ENCODE measurements at regions not wholly inside any gene's neighbourhood (a gene's known extent, or its start where the extent isn't known, plus 50 kb on each side); places are given as distances from the start of the nearest gene placed in this dataset.

DNA sequence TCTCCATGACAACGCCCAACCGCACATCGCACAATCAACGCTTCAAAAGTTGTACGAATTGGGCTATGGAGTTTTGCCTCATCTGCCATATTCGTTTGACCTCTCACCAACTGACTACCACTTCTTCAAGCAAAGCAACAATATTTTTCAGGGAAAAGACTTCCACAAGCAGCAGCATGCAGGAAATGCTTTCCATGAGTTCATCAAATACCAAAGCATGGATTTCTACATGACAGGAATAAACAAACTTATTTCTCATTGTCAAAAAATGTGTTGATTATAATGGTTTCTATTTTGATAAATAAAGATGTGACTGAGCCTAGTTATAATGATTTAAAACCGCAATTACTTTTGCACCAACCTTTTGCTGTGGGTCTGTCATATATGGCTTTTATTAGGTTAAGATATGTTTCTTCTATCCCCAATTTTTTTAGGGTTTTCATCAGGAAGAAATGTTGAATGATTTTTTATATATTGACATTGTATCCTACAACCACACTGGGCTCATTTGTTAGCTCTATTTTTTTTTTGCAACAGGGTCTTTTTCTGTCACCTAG, 138.4 kb downstream of the PWWP3B start:
- Histone ChIP-seq H2AK5ac (ENCODE audit: low read depth, low read length) (no peak overlapping the region), H3K9me1 (ENCODE audit: insufficient read depth, low read length) (no peaks in the 10 kb centered on the region), H3K4me3 (ENCODE audit: insufficient read depth, low read depth, low read length) (no peak overlapping the region), H3K4me2 (ENCODE audit: low read depth, low read length) (no peak overlapping the region), H4K91ac (ENCODE audit: insufficient read depth, low read depth, low read length) (no peak overlapping the region), H3K56ac (ENCODE audit: extremely low read depth, insufficient read depth, low read length) (no peak overlapping the region), H3K4me1 (ENCODE audit: control insufficient read depth, insufficient read depth, low read length) (no peaks in the 10 kb centered on the region), H3K23ac (ENCODE audit: low read depth, low read length) (no peak overlapping the region), H4K8ac (ENCODE audit: low read depth in 2 of 2, low read length in 2 of 2) (no peak overlapping the region), H3K79me1 (ENCODE audit: low read depth in 1 of 2, low read length in 2 of 2) (no peaks in the 10 kb centered on the region), H3K14ac (replicated peaks; ENCODE audit: low read depth, low read length) (no peak overlapping the region), H3K18ac (ENCODE audit: low read depth, low read length) (no peak overlapping the region), H2BK15ac (ENCODE audit: low read depth, low read length) (no peak overlapping the region), H3K9me3 (ENCODE audit: control insufficient read depth, insufficient read depth, low read length) (no peaks in the 10 kb centered on the region), H4K20me1 (ENCODE audit: insufficient read depth, low read length) (no peaks in the 10 kb centered on the region), H3K4ac (ENCODE audit: low read depth, low read length) (no peak overlapping the region), H2BK120ac (ENCODE audit: low read depth, low read length) (no peak overlapping the region), H2BK20ac (ENCODE audit: low read depth, low read length) (no peak overlapping the region), H3K9ac (ENCODE audit: low read depth, low read length) (no peak overlapping the region), H3K27me3 (ENCODE audit: control insufficient read depth, insufficient read depth, low read length) (no peaks in the 10 kb centered on the region), H2AFZ (replicated peaks; ENCODE audit: low read length, poor library complexity) (no peak overlapping the region), H3K36me3 (ENCODE audit: control insufficient read depth, insufficient read depth, low read length) (no peaks in the 10 kb centered on the region), H3K27ac (ENCODE audit: insufficient read depth, low read length) (no peak overlapping the region), H2AK9ac (replicated peaks; ENCODE audit: low read depth, low read length, poor library complexity) (no peak overlapping the region), H4K5ac (ENCODE audit: low read depth, low read length) (no peak overlapping the region), H2BK5ac (ENCODE audit: low read depth, low read length, poor library complexity, severe bottlenecking) (no peak overlapping the region)
- WGBS, 2 experiments (ENCODE audit: extremely low coverage in 2 of 2, insufficient read length in 1 of 2) = 81% methylated on average over 6 of the region's 7 CpGs; no CpG with 5 or more reads in 1 of the 2 experiments
- dilution Hi-C loops (cut with HindIII; ENCODE audit: low sequenced_read_pairs, unreplicated experiment) = no loop called here
- no TSS peak for BruUV-seq (replicated peaks)
- DNase-seq = no peak
- ChIA-PET POLR2A (ENCODE audit: unreplicated experiment) (interaction anchor here (0.6 kb wide), 1 partner anchor 564 kb away, joined by 3 read pairs; no protein-coding TSS in a partner anchor), CTCF (no interaction called here)
- no peak for TF ChIP-seq RCOR1 (IDR thresholded peaks at IDR 0.05; ENCODE audit: insufficient replicate concordance, low read length)
- no peak for TF ChIP-seq MAZ (IDR thresholded peaks at IDR 0.05; ENCODE audit: borderline replicate concordance, low read depth, low read length)
- TF ChIP-seq RAD21 (IDR thresholded peaks at IDR 0.05; ENCODE audit: low read length) = no peak
- TF ChIP-seq NFE2L2 (IDR thresholded peaks at IDR 0.05; ENCODE audit: low read depth, low read length) = no peak
- TF ChIP-seq BHLHE40 (IDR thresholded peaks at IDR 0.05; ENCODE audit: low read depth, low read length) = no peak
- no peak for TF ChIP-seq CEBPB (IDR thresholded peaks at IDR 0.05; ENCODE audit: low read depth, low read length)
- TF ChIP-seq, protein P1, sequence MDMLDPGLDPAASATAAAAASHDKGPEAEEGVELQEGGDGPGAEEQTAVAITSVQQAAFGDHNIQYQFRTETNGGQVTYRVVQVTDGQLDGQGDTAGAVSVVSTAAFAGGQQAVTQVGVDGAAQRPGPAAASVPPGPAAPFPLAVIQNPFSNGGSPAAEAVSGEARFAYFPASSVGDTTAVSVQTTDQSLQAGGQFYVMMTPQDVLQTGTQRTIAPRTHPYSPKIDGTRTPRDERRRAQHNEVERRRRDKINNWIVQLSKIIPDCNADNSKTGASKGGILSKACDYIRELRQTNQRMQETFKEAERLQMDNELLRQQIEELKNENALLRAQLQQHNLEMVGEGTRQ (IDR thresholded peaks at IDR 0.05; ENCODE audit: low read depth, low read length) = no peak
- TF ChIP-seq FOS (IDR thresholded peaks at IDR 0.05; ENCODE audit: low read depth, low read length) = no peak
- no peak for TF ChIP-seq MAFK (IDR thresholded peaks at IDR 0.05; ENCODE audit: low read depth, low read length)
- TF ChIP-seq CHD1 (IDR thresholded peaks at IDR 0.05; ENCODE audit: low read depth, low read length) = no peak
- TF ChIP-seq POLR2A (IDR thresholded peaks at IDR 0.05; ENCODE audit: low read depth, low read length) = no peak
- no peak for TF ChIP-seq MXI1 (IDR thresholded peaks at IDR 0.05; ENCODE audit: borderline replicate concordance, low read depth, low read length)
- TF ChIP-seq SMC3 (IDR thresholded peaks at IDR 0.05; ENCODE audit: low read depth, low read length) = no peak
- no peak for TF ChIP-seq RFX5 (IDR thresholded peaks at IDR 0.05; ENCODE audit: low read depth, low read length)
- TF ChIP-seq, protein P2, sequence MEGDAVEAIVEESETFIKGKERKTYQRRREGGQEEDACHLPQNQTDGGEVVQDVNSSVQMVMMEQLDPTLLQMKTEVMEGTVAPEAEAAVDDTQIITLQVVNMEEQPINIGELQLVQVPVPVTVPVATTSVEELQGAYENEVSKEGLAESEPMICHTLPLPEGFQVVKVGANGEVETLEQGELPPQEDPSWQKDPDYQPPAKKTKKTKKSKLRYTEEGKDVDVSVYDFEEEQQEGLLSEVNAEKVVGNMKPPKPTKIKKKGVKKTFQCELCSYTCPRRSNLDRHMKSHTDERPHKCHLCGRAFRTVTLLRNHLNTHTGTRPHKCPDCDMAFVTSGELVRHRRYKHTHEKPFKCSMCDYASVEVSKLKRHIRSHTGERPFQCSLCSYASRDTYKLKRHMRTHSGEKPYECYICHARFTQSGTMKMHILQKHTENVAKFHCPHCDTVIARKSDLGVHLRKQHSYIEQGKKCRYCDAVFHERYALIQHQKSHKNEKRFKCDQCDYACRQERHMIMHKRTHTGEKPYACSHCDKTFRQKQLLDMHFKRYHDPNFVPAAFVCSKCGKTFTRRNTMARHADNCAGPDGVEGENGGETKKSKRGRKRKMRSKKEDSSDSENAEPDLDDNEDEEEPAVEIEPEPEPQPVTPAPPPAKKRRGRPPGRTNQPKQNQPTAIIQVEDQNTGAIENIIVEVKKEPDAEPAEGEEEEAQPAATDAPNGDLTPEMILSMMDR (conservative IDR thresholded peaks at IDR 0.05; ENCODE audit: low read depth, low read length) = no peak
- TF ChIP-seq, protein P3, sequence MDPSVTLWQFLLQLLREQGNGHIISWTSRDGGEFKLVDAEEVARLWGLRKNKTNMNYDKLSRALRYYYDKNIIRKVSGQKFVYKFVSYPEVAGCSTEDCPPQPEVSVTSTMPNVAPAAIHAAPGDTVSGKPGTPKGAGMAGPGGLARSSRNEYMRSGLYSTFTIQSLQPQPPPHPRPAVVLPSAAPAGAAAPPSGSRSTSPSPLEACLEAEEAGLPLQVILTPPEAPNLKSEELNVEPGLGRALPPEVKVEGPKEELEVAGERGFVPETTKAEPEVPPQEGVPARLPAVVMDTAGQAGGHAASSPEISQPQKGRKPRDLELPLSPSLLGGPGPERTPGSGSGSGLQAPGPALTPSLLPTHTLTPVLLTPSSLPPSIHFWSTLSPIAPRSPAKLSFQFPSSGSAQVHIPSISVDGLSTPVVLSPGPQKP (IDR thresholded peaks at IDR 0.05; ENCODE audit: borderline replicate concordance, low read depth, low read length) = no peak
- in situ Hi-C loops (cut with MboI; ENCODE audit: low sequenced_read_pairs) = no loop called here
- intact Hi-C loops (cut with micrococcal nuclease) = no loop called here
- no peak for ATAC-seq (ENCODE audit: low read depth)

Data from IMR-90 (cell line).